ENCODE measurements at regions not wholly inside any gene's neighbourhood (a gene's known extent, or its start where the extent isn't known, plus 50 kb on each side); places are given as distances from the start of the nearest gene placed in this dataset.

DNA sequence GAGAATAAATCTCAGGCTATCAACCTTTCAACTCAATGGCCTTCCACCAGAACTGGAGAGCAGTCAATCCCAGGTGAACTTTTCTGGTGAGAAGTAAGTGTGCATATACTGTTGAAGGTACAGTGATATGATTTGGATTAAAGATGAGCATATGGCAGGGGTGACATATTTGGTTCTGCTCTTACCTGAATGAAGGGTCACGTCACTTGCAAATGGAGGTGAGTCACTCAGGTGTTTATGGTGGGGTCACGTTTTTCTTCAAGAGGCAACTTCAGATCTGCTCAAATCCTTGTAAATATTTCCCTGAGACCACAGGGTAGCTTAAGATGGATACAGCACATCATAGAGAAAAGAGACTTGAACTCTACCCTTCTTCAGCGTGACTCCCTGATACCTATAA is 143.2 kb downstream of the BRMS1L start:
- TF ChIP-seq, protein P1, sequence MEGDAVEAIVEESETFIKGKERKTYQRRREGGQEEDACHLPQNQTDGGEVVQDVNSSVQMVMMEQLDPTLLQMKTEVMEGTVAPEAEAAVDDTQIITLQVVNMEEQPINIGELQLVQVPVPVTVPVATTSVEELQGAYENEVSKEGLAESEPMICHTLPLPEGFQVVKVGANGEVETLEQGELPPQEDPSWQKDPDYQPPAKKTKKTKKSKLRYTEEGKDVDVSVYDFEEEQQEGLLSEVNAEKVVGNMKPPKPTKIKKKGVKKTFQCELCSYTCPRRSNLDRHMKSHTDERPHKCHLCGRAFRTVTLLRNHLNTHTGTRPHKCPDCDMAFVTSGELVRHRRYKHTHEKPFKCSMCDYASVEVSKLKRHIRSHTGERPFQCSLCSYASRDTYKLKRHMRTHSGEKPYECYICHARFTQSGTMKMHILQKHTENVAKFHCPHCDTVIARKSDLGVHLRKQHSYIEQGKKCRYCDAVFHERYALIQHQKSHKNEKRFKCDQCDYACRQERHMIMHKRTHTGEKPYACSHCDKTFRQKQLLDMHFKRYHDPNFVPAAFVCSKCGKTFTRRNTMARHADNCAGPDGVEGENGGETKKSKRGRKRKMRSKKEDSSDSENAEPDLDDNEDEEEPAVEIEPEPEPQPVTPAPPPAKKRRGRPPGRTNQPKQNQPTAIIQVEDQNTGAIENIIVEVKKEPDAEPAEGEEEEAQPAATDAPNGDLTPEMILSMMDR (IDR thresholded peaks at IDR 0.05), result no peak
- no peak for TF ChIP-seq POLR2A (IDR thresholded peaks at IDR 0.05)

Measured in lower leg skin (tissue), 3 donors.